HCT116 (cell line): ENCODE measurements at regions not wholly inside any gene's neighbourhood (a gene's known extent, or its start where the extent isn't known, plus 50 kb on each side); places are given as distances from the start of the nearest gene placed in this dataset.

Experiments
- CBX3 ChIP-seq: IDR thresholded peaks from 2 replicates; pipeline ENCODE4 v1.6.1; 2012; ENCODE audit warnings: low read depth
- EZH2 ChIP-seq: fragments of 200-600 bp; sonication (generic); IDR thresholded peaks from 2 replicates; pipeline ENCODE4 v1.6.1; 2017; ENCODE audit warnings: antibody characterized with exemption, mixed run types
- POLR2A ChIP-seq: IDR thresholded peaks from 2 replicates; pipeline ENCODE4 v1.7.0; 2011; ENCODE audit warnings: borderline replicate concordance; ENCODE audit not compliant: insufficient read depth, insufficient read length; ENCODE audit errors: extremely low read depth
- POLR2AphosphoS5 ChIP-seq: IDR thresholded peaks from 2 replicates; pipeline ENCODE4 v1.6.1; 2011; ENCODE audit warnings: mild to moderate bottlenecking, low read depth, low read length, moderate library complexity
- SIN3A ChIP-seq: IDR thresholded peaks from 2 replicates; pipeline ENCODE4 v1.6.1; 2012; ENCODE audit warnings: low read depth
- ZNF274 ChIP-seq: fragments of 200-500 bp; sonication (Bioruptor generic); IDR thresholded peaks from 2 replicates; pipeline ENCODE4 v1.6.1; 2014; ENCODE audit warnings: mild to moderate bottlenecking, low read depth, low read length, inconsistent platforms
- TF ChIP-seq, protein P1 (sequence below), 3 experiments: fragments of 200-600 bp in 1 of 3; sonication (generic) in 1 of 3; IDR thresholded peaks in 2 of 3; conservative IDR thresholded peaks in 1 of 3; 2 replicates each; pipeline ENCODE4 v1.5.1; 2012 to 2017; ENCODE audit warnings: low read depth in 2 of 3, low read length in 2 of 3, antibody characterized with exemption in 1 of 3, borderline replicate concordance in 1 of 3, control low read depth in 1 of 3, mild to moderate bottlenecking in 1 of 3, mixed read lengths in 1 of 3, mixed run types in 1 of 3, moderate library complexity in 1 of 3; ENCODE audit not compliant: insufficient read depth in 1 of 3
- TF ChIP-seq, protein P2 (sequence below): IDR thresholded peaks from 2 replicates; pipeline ENCODE4 v1.6.1; 2012

DNA sequence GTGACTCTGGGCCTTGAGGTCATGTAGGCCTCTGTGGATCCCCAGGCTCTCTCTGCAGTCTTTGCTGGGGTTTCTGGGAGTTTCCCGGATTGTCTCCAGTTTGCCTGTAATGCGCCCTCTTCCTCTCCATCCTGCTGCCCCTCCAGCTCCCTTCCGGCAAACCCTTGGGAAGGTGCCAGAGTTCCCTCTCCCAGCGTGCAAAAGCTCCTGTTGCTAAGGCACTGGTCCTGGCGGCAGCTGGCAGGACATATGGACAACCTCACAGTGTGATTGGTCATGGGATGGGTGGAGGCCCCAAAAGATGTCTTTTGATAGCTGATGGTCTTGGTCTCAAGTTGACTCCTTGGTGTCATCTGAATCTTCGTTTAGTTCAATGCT lies 320.1 kb downstream of the CYP26B1 start:
- TF ChIP-seq POLR2AphosphoS5 (no peak), SIN3A (no peak), CBX3 (no peak), POLR2A (no peak), EZH2 (no peak), ZNF274 (no peak)
- TF ChIP-seq, protein P1, sequence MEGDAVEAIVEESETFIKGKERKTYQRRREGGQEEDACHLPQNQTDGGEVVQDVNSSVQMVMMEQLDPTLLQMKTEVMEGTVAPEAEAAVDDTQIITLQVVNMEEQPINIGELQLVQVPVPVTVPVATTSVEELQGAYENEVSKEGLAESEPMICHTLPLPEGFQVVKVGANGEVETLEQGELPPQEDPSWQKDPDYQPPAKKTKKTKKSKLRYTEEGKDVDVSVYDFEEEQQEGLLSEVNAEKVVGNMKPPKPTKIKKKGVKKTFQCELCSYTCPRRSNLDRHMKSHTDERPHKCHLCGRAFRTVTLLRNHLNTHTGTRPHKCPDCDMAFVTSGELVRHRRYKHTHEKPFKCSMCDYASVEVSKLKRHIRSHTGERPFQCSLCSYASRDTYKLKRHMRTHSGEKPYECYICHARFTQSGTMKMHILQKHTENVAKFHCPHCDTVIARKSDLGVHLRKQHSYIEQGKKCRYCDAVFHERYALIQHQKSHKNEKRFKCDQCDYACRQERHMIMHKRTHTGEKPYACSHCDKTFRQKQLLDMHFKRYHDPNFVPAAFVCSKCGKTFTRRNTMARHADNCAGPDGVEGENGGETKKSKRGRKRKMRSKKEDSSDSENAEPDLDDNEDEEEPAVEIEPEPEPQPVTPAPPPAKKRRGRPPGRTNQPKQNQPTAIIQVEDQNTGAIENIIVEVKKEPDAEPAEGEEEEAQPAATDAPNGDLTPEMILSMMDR (IDR thresholded peaks at IDR 0.05 in 2 of 3, conservative IDR thresholded peaks at IDR 0.05 in 1 of 3; ENCODE audit: borderline replicate concordance in 1 of 3, insufficient read depth in 1 of 3, low read depth in 2 of 3, low read length in 2 of 3) = no peak
- TF ChIP-seq, protein P2, sequence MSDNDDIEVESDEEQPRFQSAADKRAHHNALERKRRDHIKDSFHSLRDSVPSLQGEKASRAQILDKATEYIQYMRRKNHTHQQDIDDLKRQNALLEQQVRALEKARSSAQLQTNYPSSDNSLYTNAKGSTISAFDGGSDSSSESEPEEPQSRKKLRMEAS = no peak
